IMR-90 (cell line): ENCODE measurements at regions not wholly inside any gene's neighbourhood (a gene's known extent, or its start where the extent isn't known, plus 50 kb on each side); places are given as distances from the start of the nearest gene placed in this dataset.

Experiments
- ATAC-seq: fragments of 200-7000 bp; cut with Tn5 transposase; 2 replicates; pipeline ENCODE4 v1.9.1; 2020; ENCODE audit warnings: low read depth, mild to moderate bottlenecking, moderate library complexity
- BruUV-seq: library from RNA; stranded (reverse); fragments of 400-500 nt; replicated peaks from 2 replicates; lab custom pipeline; 2021; lab: Mats Ljungman, UMichigan
- CTCF ChIA-PET: fragments of 300-600 bp; formaldehyde crosslinking; extraction: SDS; loops from one replicate; lab custom pipeline; 2021; ENCODE audit warnings: antibody characterized with exemption; lab: Yijun Ruan, JAX
- POLR2A ChIA-PET: fragments of 300-600 bp; sonication (Branson Sonifier 250); formaldehyde crosslinking; loops from one replicate; lab custom pipeline; 2022; ENCODE audit warnings: antibody characterized with exemption; ENCODE audit not compliant: unreplicated experiment; lab: Charles Lee
- DNase-seq: peaks from one replicate; pipeline ENCODE4 v3.0.0; 2013
- H2AFZ ChIP-seq: replicated peaks from 2 replicates; pipeline ENCODE3; 2013; ENCODE audit warnings: low read length, mild to moderate bottlenecking; ENCODE audit not compliant: poor library complexity
- H2AK5ac ChIP-seq: 2 replicates; pipeline ENCODE4 v1.6.1; 2013; ENCODE audit warnings: low read depth, low read length, inconsistent platforms
- H2AK9ac ChIP-seq: replicated peaks from 2 replicates; pipeline ENCODE3; 2013; ENCODE audit warnings: mild to moderate bottlenecking, low read depth, low read length, moderate library complexity; ENCODE audit not compliant: poor library complexity
- H2BK120ac ChIP-seq: 2 replicates; pipeline ENCODE4 v1.6.1; 2013; ENCODE audit warnings: low read depth, low read length, inconsistent platforms
- H2BK15ac ChIP-seq: 3 replicates; pipeline ENCODE4 v1.6.1; 2013; ENCODE audit warnings: low read depth, low read length, inconsistent platforms
- H2BK20ac ChIP-seq: 2 replicates; pipeline ENCODE4 v1.6.1; 2013; ENCODE audit warnings: low read depth, mild to moderate bottlenecking, inconsistent platforms, low read length, moderate library complexity
- H2BK5ac ChIP-seq: 2 replicates; pipeline ENCODE4 v1.6.1; 2013; ENCODE audit warnings: mild to moderate bottlenecking, low read depth, low read length, inconsistent platforms; ENCODE audit not compliant: poor library complexity, severe bottlenecking
- H3K14ac ChIP-seq: replicated peaks from 2 replicates; pipeline ENCODE4 v1.6.1; 2013; ENCODE audit warnings: low read depth, low read length, inconsistent platforms
- H3K18ac ChIP-seq: 2 replicates; pipeline ENCODE4 v1.6.1; 2013; ENCODE audit warnings: low read depth, low read length, control low read depth
- H3K23ac ChIP-seq: 2 replicates; pipeline ENCODE4 v1.6.1; 2013; ENCODE audit warnings: low read depth, low read length, inconsistent platforms
- H3K27ac ChIP-seq: 2 replicates; pipeline ENCODE4 v1.5.1; 2013; ENCODE audit warnings: mild to moderate bottlenecking, control low read depth, low read length; ENCODE audit not compliant: insufficient read depth
- H3K27me3 ChIP-seq: 2 replicates; pipeline ENCODE4 v1.6.1; 2013; ENCODE audit warnings: low read length; ENCODE audit not compliant: control insufficient read depth, insufficient read depth
- H3K36me3 ChIP-seq: 2 replicates; pipeline ENCODE4 v1.6.1; 2013; ENCODE audit warnings: low read length, mixed read lengths; ENCODE audit not compliant: control insufficient read depth, insufficient read depth
- H3K4ac ChIP-seq: 2 replicates; pipeline ENCODE4 v1.6.1; 2013; ENCODE audit warnings: low read depth, low read length, inconsistent platforms
- H3K4me1 ChIP-seq: 2 replicates; pipeline ENCODE4 v1.6.1; 2013; ENCODE audit warnings: low read length, mixed read lengths; ENCODE audit not compliant: control insufficient read depth, insufficient read depth
- H3K4me2 ChIP-seq: 2 replicates; pipeline ENCODE4 v1.6.1; 2013; ENCODE audit warnings: low read depth, mild to moderate bottlenecking, control low read depth, low read length, moderate library complexity
- H3K4me3 ChIP-seq: 2 replicates; pipeline ENCODE4 v1.5.1; 2013; ENCODE audit warnings: low read depth, mild to moderate bottlenecking, control low read depth, low read length, moderate library complexity; ENCODE audit not compliant: insufficient read depth
- H3K56ac ChIP-seq: 2 replicates; pipeline ENCODE4 v1.6.1; 2013; ENCODE audit warnings: low read length, inconsistent platforms; ENCODE audit not compliant: insufficient read depth; ENCODE audit errors: extremely low read depth
- H3K79me1 ChIP-seq, 2 experiments: 2 replicates each; pipeline ENCODE4 v1.6.1; 2013; ENCODE audit warnings: low read length in 2 of 2, inconsistent platforms in 1 of 2, low read depth in 1 of 2
- H3K9ac ChIP-seq: 2 replicates; pipeline ENCODE4 v1.6.1; 2013; ENCODE audit warnings: low read depth, low read length, control low read depth
- H3K9me1 ChIP-seq: 2 replicates; pipeline ENCODE4 v1.6.1; 2013; ENCODE audit warnings: low read length, inconsistent platforms; ENCODE audit not compliant: insufficient read depth
- H3K9me3 ChIP-seq: 2 replicates; pipeline ENCODE4 v1.6.1; 2013; ENCODE audit warnings: low read length; ENCODE audit not compliant: control insufficient read depth, insufficient read depth
- H4K20me1 ChIP-seq: 2 replicates; pipeline ENCODE4 v1.6.1; 2013; ENCODE audit warnings: low read length, inconsistent platforms; ENCODE audit not compliant: insufficient read depth
- H4K5ac ChIP-seq: 2 replicates; pipeline ENCODE4 v1.6.1; 2013; ENCODE audit warnings: mild to moderate bottlenecking, low read depth, low read length, control low read depth
- H4K8ac ChIP-seq, 2 experiments: 2 replicates each; pipeline ENCODE4 v1.6.1; 2013; ENCODE audit warnings: low read depth in 2 of 2, low read length in 2 of 2, control low read depth in 1 of 2, inconsistent platforms in 1 of 2
- H4K91ac ChIP-seq: 2 replicates; pipeline ENCODE4 v1.6.1; 2013; ENCODE audit warnings: low read depth, low read length, inconsistent platforms; ENCODE audit not compliant: insufficient read depth
- CHD1 ChIP-seq: IDR thresholded peaks from 2 replicates; pipeline ENCODE4 v1.6.1; 2012; ENCODE audit warnings: low read depth, low read length, improper control_type of control experiment
- MAZ ChIP-seq: IDR thresholded peaks from 2 replicates; pipeline ENCODE4 v1.6.1; 2012; ENCODE audit warnings: low read depth, mild to moderate bottlenecking, low read length, improper control_type of control experiment, moderate library complexity, borderline replicate concordance
- POLR2A ChIP-seq: IDR thresholded peaks from 2 replicates; pipeline ENCODE4 v1.6.1; 2012; ENCODE audit warnings: mild to moderate bottlenecking, low read depth, low read length
- SMC3 ChIP-seq: fragments of 150-350 bp; IDR thresholded peaks from 2 replicates; pipeline ENCODE4 v1.6.1; 2016; ENCODE audit warnings: low read depth, mild to moderate bottlenecking, antibody characterized with exemption, low read length, moderate library complexity
- WGBS, 2 experiments: methylation state at CpG; one replicate each; pipeline versions ENCODE4 v1.1.5 to v1.1.7; 2013; ENCODE audit warnings: missing lambda C conversion rate in 2 of 2; ENCODE audit not compliant: insufficient read length in 1 of 2; ENCODE audit errors: extremely low coverage in 2 of 2; 5-methylcytosine and 5-hydroxymethylcytosine counted together
- dilution Hi-C: fragments of 300-500 bp; cut with HindIII; formaldehyde crosslinking; loops from one replicate; pipeline ENCODE4 v1.14.3; 2018; ENCODE audit warnings: low sequenced_read_pairs; ENCODE audit not compliant: unreplicated experiment
- in situ Hi-C: fragments of 300-500 bp; cut with MboI; formaldehyde crosslinking; loops from 3 replicates; pipeline ENCODE4 v1.14.3; 2019; ENCODE audit warnings: low sequenced_read_pairs, inconsistent platforms, mixed read lengths
- intact Hi-C: fragments of 100-400 bp; cut with micrococcal nuclease; formaldehyde crosslinking; loops from 2 replicates; pipeline ENCODE4 v1.10.0; 2022

DNA sequence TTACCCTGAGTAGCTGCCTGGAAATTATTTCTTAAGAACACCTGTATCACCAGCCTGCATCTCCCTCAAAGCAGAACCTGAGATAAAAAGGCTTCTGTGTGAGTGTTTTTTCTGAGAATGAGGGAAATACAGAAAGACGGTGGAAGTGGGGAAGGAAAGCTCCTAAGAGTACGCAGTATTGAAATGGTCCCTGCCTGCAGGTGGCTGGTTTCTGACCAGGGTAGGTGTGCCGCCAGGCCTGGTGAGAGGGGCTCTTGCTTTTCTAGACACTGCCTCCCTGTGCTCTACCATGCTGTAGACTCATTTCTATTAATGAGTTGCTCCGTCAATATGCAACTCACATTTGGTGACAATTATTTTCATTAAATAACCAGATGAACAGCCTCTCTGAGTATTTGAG is 201.7 kb downstream of the MAP2K4 start:
- in situ Hi-C loops: no loop called here

More for the DNA sequence above, 201.7 kb downstream of the MAP2K4 start:
- H3K4ac ChIP-seq: no peak overlapping the region
- H4K91ac ChIP-seq: no peak overlapping the region
- H3K27ac ChIP-seq: no peak overlapping the region
- dilution Hi-C loops: no loop called here
- H3K79me1 ChIP-seq: no peaks in the 10 kb centered on the region
- no peak overlapping the region for H2BK5ac ChIP-seq
- H3K23ac ChIP-seq: no peak overlapping the region
- H3K4me2 ChIP-seq: no peak overlapping the region
- no peak overlapping the region for H4K5ac ChIP-seq
- TF ChIP-seq CHD1: no peak
- TF ChIP-seq POLR2A: no peak
- TF ChIP-seq MAZ: no peak
- TF ChIP-seq SMC3: no peak
- H2BK15ac ChIP-seq: no peak overlapping the region
- H3K9me1 ChIP-seq: no peaks in the 10 kb centered on the region
- no peak overlapping the region for H2BK120ac ChIP-seq
- ATAC-seq: no peak
- no peak overlapping the region for H4K8ac ChIP-seq
- H3K18ac ChIP-seq: no peak overlapping the region
- H2BK20ac ChIP-seq: no peak overlapping the region
- no peak overlapping the region for H2AFZ ChIP-seq
- ChIA-PET CTCF (no interaction called here), POLR2A (no interaction called here)
- BruUV-seq: no TSS peak
- H4K20me1 ChIP-seq: no peaks in the 10 kb centered on the region
- H3K9ac ChIP-seq: no peak overlapping the region
- intact Hi-C loops: no loop called here
- peaks cover 3% of the 10 kb centered on the region; the same call in 1 of the 2 replicates for H3K9me3 ChIP-seq
- H3K36me3 ChIP-seq: no peaks in the 10 kb centered on the region
- H3K4me1 ChIP-seq: no peaks in the 10 kb centered on the region
- no peak overlapping the region for H3K4me3 ChIP-seq
- H3K27me3 ChIP-seq: peaks cover 17% of the 10 kb centered on the region
- DNase-seq: no peak
- H2AK9ac ChIP-seq: no peak overlapping the region
- no peak overlapping the region for H2AK5ac ChIP-seq
- H3K14ac ChIP-seq: no peak overlapping the region
- H3K56ac ChIP-seq: no peak overlapping the region
- no CpG with 5 or more reads among the region's 4 CpGs for WGBS, 2 experiments
